ENCODE measurements at regions not wholly inside any gene's neighbourhood (a gene's known extent, or its start where the extent isn't known, plus 50 kb on each side); places are given as distances from the start of the nearest gene placed in this dataset.

DNA sequence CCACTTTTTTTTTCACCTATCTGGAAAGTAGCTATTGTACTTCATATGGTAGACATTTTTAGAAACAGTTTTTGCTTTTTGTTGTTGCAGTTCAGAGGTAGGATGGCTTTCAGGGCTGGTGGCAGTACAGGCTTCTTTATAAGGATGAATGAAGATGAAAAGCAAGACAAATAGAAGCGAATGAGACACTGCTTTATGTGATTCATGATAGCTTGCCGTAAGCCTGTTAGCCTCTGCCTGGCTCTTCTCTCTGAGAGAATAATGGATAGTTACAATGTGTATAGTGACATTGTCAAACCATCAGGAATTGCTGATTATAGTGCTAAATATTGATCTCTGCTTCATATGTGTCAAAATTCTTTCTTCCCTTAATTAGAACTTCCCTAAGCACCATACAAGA is 173.7 kb downstream of the NR4A2 start:
- TF ChIP-seq, protein P1, sequence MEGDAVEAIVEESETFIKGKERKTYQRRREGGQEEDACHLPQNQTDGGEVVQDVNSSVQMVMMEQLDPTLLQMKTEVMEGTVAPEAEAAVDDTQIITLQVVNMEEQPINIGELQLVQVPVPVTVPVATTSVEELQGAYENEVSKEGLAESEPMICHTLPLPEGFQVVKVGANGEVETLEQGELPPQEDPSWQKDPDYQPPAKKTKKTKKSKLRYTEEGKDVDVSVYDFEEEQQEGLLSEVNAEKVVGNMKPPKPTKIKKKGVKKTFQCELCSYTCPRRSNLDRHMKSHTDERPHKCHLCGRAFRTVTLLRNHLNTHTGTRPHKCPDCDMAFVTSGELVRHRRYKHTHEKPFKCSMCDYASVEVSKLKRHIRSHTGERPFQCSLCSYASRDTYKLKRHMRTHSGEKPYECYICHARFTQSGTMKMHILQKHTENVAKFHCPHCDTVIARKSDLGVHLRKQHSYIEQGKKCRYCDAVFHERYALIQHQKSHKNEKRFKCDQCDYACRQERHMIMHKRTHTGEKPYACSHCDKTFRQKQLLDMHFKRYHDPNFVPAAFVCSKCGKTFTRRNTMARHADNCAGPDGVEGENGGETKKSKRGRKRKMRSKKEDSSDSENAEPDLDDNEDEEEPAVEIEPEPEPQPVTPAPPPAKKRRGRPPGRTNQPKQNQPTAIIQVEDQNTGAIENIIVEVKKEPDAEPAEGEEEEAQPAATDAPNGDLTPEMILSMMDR (IDR thresholded peaks at IDR 0.05) = no peak

DNA sequence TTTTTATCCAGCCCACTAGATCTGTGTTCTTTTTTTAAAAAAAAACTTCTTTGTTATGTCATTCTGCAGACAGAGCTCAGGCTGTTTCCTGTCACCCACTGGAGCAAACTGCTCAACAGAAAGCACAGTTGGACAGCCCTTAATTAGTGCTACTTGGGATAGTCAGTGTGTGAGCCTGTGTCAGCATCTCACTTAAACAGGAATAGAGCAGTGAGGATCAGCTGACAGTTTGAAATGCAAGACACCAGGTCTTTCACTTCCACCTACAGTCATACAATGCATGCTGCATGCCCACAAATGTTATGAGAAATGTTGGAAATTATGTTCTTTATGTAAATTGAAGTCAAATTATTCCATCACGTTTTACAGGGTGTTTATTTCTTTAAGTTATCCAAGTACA is 174.9 kb downstream of the NR4A2 start:
- TF ChIP-seq, protein P1 (IDR thresholded peaks at IDR 0.05) = no peak

DNA sequence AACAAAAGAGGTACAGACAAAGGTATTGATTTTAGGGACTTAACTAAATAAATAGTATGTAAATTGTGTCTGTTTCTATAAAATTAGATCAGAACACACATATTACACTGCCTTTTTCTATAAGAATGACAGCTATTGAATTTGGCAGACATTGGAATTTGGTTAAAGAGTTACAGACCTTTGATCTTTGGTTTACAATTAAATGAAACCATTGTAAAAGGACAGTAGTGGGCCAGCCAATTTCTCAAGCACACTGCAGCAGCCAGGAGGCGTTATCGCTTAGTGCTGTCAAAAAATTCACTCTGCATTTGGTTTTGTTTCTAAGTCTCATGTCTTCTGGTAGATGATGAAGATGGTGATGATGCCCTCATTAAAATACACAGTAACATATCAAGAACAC is 175.9 kb downstream of the NR4A2 start:
- TF ChIP-seq, protein P1 (IDR thresholded peaks at IDR 0.05) = peak; percentile 10; the same call in 1 of the 2 replicates

DNA sequence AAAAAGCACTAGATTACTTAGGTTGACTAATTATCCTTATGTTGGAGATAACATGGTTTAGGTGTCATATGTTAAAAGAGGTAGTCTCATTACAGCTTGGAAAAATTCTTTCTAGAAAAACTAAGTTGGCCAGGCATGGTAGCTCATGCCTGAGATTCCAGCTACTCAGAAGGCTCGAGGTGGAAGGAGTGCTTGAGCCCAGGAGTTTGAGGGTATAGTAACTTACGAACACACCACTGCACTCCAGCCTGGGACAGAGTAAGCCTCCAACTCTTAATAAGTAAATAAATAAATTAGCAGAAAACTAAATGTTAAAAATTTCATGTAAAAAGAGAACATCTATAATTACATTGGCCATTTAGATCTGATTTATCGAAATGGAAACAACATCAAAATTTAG is 177.2 kb downstream of the NR4A2 start:
- TF ChIP-seq, protein P1 (IDR thresholded peaks at IDR 0.05) = no peak

DNA sequence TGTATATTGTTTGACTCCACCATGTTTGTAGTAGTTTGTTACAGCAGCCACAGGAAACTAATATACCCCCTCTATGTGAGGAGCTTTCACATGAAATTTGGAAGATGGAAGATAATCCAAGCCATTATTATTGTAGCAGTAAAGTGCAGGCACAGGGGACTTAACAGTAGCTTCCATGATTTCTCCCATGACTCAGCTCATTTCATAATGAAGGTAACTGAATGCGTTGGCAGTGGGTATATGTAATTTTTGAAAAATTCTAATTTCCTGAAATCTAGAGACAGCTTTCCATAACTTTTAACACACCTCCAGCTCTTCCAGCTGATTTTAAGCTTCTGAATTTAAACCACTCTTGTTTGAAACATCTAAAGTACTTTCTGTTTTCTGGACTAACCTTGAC is 181.2 kb downstream of the NR4A2 start:
- TF ChIP-seq, protein P1 (IDR thresholded peaks at IDR 0.05) = no peak

DNA sequence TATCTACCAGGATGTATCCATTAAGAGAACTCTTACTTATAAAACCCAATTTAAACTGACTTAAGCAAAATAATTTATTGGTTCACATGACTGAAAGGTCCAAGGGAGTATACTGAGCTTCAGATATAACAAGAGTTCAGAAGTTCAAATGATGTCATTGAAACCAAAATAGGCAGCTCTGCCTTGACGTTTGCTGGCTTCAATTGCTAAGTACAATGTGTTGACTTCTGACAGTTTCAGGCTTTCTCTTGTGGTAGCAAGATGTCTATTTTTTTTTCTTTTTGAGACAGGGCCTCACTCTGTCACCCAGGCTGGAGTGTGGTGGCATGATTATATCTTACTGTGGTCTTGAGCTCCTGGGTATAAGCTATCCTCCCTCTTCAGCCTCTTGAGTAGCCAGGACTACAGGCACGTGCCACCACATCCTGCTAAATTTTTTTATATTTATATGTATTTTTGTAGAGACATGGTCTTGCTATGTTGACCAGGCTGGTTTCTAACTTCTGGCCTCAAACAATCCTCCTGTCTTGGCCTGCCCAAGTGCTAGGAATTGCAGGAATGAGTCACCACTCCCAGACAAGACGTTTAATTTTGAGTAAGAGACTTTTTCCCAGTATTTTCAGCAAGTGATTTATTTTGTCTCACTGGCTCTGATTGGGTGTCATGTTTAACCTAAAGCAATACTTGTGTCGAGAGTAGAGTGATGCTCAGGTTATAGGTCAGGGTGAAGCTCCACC is 184.8 kb downstream of the NR4A2 start:
- TF ChIP-seq, protein P1 (IDR thresholded peaks at IDR 0.05) = no peak

DNA sequence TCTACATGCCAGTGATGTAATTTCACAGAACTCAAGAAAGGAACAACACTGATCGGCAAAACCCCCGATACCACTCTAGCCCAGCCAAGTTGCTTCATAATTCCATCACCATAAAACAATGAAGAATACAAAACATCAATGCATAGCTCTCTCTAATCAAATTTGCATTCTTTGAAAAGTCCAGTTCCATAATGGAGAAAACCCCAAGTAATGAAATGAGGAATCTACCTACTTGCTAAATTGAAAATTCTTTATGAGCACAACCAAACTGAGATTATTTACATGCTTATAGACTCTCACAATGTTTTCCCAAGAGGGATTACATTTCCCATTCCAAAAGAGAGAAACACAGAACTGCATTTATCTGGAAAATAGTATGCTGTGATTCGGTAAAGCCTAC is 186.5 kb downstream of the NR4A2 start:
- TF ChIP-seq, protein P1 (IDR thresholded peaks at IDR 0.05) = no peak

DNA sequence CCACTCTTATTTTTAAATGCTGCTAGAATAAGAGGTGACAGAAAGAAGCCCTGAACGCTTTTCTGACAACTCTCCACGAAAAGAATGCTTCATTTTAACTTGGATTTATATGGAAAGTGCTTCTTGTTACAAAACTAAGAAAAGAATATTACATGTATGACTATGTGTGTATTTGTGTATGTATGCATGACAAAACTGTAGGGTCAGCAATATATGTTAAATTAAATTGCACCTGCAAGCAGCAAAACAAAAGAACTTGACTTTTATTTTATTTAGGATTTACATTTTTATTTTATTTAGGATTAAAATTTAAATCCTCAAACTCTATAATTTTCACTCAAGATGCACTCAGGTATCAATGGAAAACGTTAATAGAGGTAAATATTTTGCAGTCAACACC is 187.1 kb downstream of the NR4A2 start:
- TF ChIP-seq, protein P1 (IDR thresholded peaks at IDR 0.05) = no peak
